Body of pancreas (tissue), 4 donors: ENCODE measurements at regions not wholly inside any gene's neighbourhood (a gene's known extent, or its start where the extent isn't known, plus 50 kb on each side); places are given as distances from the start of the nearest gene placed in this dataset.

ENCODE experiments used
- ATAC-seq: fragments of 150-250 bp; one replicate; pipeline ENCODE4 v1.9.1; 2016
- DNase-seq, 4 donors: peaks; one replicate each; pipeline ENCODE4 v3.0.0-alpha.2; 2019
- H3K27ac ChIP-seq, 4 donors: fragments of 200-600 bp; sonication (generic); 1 replicate in 3 of 4; 2 replicates in 1 of 4; pipeline versions ENCODE4 v1.5.1 to v1.6.1; 2016 to 2019; ENCODE audit warnings: mild to moderate bottlenecking in 1 of 4, mixed read lengths in 1 of 4, moderate library complexity in 1 of 4
- H3K27me3 ChIP-seq, 2 donors: fragments of 200-600 bp; sonication (generic); one replicate each; pipeline ENCODE4 v1.6.0; 2016; ENCODE audit warnings: mild to moderate bottlenecking in 1 of 2
- H3K36me3 ChIP-seq, 2 donors: fragments of 200-600 bp; sonication (generic); replicated peaks in 1 of 2; 2 replicates each; pipeline ENCODE4 v1.5.1; 2016; ENCODE audit warnings: low read depth in 2 of 2; ENCODE audit not compliant: insufficient read depth in 1 of 2
- H3K4me1 ChIP-seq: fragments of 200-600 bp; sonication (generic); one replicate; pipeline ENCODE4 v1.6.0; 2016
- H3K4me3 ChIP-seq, 2 donors: fragments of 200-600 bp; sonication (generic); 1 replicate in 1 of 2; 2 replicates in 1 of 2; pipeline ENCODE4 v1.5.1; 2016 to 2019
- H3K9me3 ChIP-seq, 3 donors: fragments of 200-600 bp; sonication (generic); 1 replicate in 2 of 3; 2 replicates in 1 of 3; pipeline ENCODE4 v1.5.1; 2016
- CTCF ChIP-seq, 7 experiments: fragments of 450-650 bp in 4 of 7; fragments of 200-600 bp in 3 of 7; sonication (generic) in 3 of 7; IDR thresholded peaks; one replicate each; pipeline ENCODE4 v1.5.1; 2016 to 2019; ENCODE audit warnings: antibody characterized with exemption in 7 of 7
- POLR2A ChIP-seq, 3 donors: fragments of 450-650 bp; IDR thresholded peaks; one replicate each; pipeline ENCODE4 v1.6.1; 2016; ENCODE audit warnings: antibody characterized with exemption in 3 of 3, mild to moderate bottlenecking in 2 of 3
- WGBS, 2 donors: methylation state at CpG; one replicate each; pipeline ENCODE4 v1.1.5; 2017; 5-methylcytosine and 5-hydroxymethylcytosine counted together
- intact Hi-C: fragments of 100-400 bp; cut with DNase I; formaldehyde crosslinking; loops from one replicate; pipeline ENCODE4 v1.15.1; 2023

DNA sequence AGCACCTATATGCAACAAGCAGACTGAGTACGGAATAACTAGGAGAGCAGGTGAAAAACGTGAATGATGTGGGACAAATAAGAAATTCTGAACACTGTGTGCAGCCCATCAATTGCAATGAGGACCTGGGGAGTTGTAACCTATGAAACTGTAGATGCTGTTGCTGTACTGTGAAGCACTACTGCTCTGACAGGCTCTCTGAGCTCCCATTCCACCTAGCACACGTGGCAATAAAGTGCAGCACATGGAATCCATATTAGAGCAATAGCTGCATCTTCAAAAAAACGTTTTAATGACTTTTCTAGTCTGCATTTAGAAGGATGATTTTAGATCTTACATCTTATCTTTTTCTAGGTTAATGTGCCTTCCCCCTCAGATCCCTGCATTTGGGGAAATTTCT, 748.7 kb upstream of the GOLIM4 start:
- Histone ChIP-seq H3K4me1 (no peaks in the 10 kb centered on the region), H3K9me3 (no peaks in the 10 kb centered on the region), H3K36me3 (no peaks in the 10 kb centered on the region), H3K4me3 (no peak overlapping the region), H3K27ac (no peak overlapping the region), H3K27me3 (peaks cover 0 to 3% of the 10 kb centered on the region in 2 donors)
- TF ChIP-seq POLR2A (IDR thresholded peaks at IDR 0.05): no peak
- TF ChIP-seq CTCF (IDR thresholded peaks at IDR 0.05): no peak
- no peak for DNase-seq
- ATAC-seq: no peak
- intact Hi-C loops: loop anchor here (10.0 kb wide), 1 partner anchor 630 kb away; no protein-coding TSS in a partner anchor
- WGBS, 2 donors: 29 to 33% methylated on average over 4 of the region's 4 CpGs

DNA sequence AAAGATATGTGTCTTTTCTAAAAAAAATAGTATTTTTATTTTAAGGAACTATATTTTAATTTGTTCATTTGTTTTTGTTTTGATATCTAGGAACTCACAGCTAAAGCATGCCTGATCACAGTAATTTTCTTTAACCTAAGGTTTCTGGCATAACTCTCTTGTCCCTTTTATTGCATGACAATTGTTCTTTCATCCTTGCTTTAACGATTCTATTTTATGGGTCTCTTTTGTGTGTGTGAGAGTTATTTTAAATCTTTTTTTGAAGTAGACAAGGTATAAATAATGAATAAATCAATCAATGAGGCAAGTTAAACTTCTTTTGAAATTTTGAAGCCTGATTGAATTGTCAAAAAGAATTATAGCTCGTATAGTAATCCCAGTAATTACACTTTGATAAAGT, 747.8 kb upstream of the GOLIM4 start:
- intact Hi-C loops: loop anchor here (10.0 kb wide), 1 partner anchor 629 kb away; no protein-coding TSS in a partner anchor
- Histone ChIP-seq H3K27ac (no peak overlapping the region), H3K4me3 (no peak overlapping the region), H3K4me1 (no peaks in the 10 kb centered on the region), H3K36me3 (no peaks in the 10 kb centered on the region), H3K27me3 (peaks cover 0 to 3% of the 10 kb centered on the region in 2 donors), H3K9me3 (no peaks in the 10 kb centered on the region)
- no peak for ATAC-seq
- TF ChIP-seq CTCF (IDR thresholded peaks at IDR 0.05) (no peak), POLR2A (IDR thresholded peaks at IDR 0.05) (no peak)
- 21 to 29% methylated on average over 2 of the region's 2 CpGs for WGBS, 2 donors
- no peak for DNase-seq

DNA sequence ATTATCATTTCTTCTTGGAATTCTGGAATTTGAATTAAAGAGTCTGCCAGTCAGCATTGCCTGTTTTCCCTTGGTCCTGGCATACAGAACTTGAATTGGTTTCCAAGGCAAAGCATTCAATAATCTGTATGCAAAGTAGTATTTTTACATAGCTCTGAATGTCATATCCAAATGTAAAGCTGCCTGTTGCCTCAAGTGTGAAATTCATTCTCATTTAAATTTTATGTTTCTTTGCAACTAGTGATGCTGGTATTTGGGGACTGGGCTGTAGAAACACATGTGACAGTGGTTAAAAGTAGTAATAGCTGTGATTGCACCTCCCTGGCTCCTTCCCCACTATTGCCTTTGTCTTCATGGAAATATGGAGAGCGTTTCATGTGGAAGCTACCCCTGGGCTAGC, 743.9 kb upstream of the GOLIM4 start:
- intact Hi-C loops: loop anchor here (10.0 kb wide), 1 partner anchor 625 kb away; no protein-coding TSS in a partner anchor

GRCh38 chr3:168834558-168834957, 738.8 kb upstream of the GOLIM4 start:
- Histone ChIP-seq H3K36me3 (no peaks in the 10 kb centered on the region), H3K4me3 (no peak overlapping the region), H3K9me3 (no peaks in the 10 kb centered on the region), H3K27ac (no peak overlapping the region), H3K4me1 (no peaks in the 10 kb centered on the region), H3K27me3 (no peaks in the 10 kb centered on the region)
- no peak for ATAC-seq
- intact Hi-C loops: no loop called here
- no peak for DNase-seq
- TF ChIP-seq CTCF (IDR thresholded peaks at IDR 0.05) (no peak), POLR2A (IDR thresholded peaks at IDR 0.05) (no peak)
- WGBS, 2 donors: 80 to 87% methylated on average over 1 of the region's 1 CpG

More for the DNA sequence above, 743.9 kb upstream of the GOLIM4 start:
- DNase-seq (no peak), ATAC-seq (no peak)
- H3K4me1 ChIP-seq: no peaks in the 10 kb centered on the region
- H3K27me3 ChIP-seq: peaks cover 0 to 3% of the 10 kb centered on the region in 2 donors
- no peaks in the 10 kb centered on the region for H3K9me3 ChIP-seq
- WGBS, 2 donors: 81 to 93% methylated on average over 1 of the region's 1 CpG
- H3K27ac ChIP-seq: no peak overlapping the region
- H3K4me3 ChIP-seq: no peak overlapping the region
- TF ChIP-seq CTCF (IDR thresholded peaks at IDR 0.05): no peak
- no peak for TF ChIP-seq POLR2A (IDR thresholded peaks at IDR 0.05)
- H3K36me3 ChIP-seq: no peaks in the 10 kb centered on the region

- Histone ChIP-seq H3K27ac (no peak overlapping the region), H3K27me3 (no peaks in the 10 kb centered on the region), H3K9me3 (no peaks in the 10 kb centered on the region), H3K4me3 (no peak overlapping the region), H3K36me3 (no peaks in the 10 kb centered on the region), H3K4me1 (no peaks in the 10 kb centered on the region)
- TF ChIP-seq CTCF (IDR thresholded peaks at IDR 0.05) (no peak), POLR2A (IDR thresholded peaks at IDR 0.05) (no peak)
- 77 to 96% methylated on average over 5 of the region's 5 CpGs for WGBS, 2 donors
- ATAC-seq (no peak), DNase-seq (no peak)
- intact Hi-C loops: no loop called here
Observed at GRCh38 chr3:168828943-168829342, 733.2 kb upstream of the GOLIM4 start.
